HG02610 (cell line): ENCODE measurements at regions not wholly inside any gene's neighbourhood (a gene's known extent, or its start where the extent isn't known, plus 50 kb on each side); places are given as distances from the start of the nearest gene placed in this dataset.
"Not testable (repeated sequence)": the region's sequence is repeated elsewhere in the genome, so short reads cannot be mapped to it uniquely, and the experiment has no call there.

Experiments
- ATAC-seq: cut with Tn5 transposase; IDR thresholded peaks from one replicate; pipeline ENCODE4 v1.9.1; 2021; ENCODE audit warnings: mild to moderate bottlenecking, moderate library complexity; ENCODE audit not compliant: unreplicated experiment

DNA sequence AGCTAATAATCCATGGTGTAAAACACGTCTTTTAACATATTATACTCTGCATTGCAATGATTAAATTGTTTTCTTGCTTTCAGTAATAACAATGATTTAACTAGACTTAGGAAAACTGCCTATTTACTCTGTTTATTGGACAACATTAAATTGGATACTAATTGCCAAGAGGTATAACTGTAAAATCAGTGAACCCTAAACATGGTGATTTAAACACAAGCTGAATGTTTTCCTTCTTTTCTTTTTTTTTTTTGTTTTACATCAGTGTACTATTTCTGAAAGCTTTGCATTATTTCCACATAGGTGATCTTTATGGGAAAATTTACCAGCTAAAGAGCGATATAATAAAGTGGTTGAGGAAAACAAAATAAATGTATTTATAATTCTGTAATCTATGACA, 276.7 kb downstream of the PCDH7 start:
- no peak for ATAC-seq

DNA sequence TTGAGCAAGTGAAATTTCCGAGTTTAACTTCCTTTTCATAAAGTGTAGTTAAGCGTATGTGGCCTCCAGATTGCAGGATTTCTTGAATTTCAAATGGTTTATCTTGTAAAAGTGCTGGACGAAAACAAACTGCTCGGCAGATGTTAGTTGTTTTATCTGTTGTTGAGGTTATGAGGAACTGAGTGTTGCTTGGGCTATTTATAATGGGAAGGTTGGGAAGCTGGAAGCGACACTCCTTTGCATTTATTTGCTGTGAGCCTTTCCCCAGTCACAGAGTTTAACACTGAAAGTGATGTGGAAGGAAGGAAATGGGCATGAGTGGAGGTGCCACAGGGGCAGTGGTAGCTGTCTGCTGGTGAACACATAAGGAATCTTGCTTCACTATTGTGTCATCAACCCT, 284.9 kb downstream of the PCDH7 start:
- no peak for ATAC-seq

DNA sequence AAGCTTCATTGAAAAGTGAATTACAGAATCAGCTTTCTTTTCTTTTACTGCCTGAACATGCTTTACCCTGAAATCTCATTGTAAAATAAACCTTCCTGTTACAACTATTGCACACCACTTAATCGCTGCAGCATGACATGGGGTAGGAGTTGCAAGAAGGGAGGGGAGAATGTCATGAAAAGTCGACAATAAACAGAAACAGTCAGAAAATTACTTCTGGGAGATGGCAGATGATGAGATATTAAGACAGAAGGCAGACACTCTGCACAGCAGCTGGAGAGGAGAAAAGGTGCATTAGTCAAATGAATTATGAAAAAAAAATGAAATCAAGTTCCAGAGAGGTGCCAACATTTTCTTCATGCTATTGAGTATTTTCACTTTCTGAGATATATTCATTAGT, 287.7 kb downstream of the PCDH7 start:
- ATAC-seq, result no peak

DNA sequence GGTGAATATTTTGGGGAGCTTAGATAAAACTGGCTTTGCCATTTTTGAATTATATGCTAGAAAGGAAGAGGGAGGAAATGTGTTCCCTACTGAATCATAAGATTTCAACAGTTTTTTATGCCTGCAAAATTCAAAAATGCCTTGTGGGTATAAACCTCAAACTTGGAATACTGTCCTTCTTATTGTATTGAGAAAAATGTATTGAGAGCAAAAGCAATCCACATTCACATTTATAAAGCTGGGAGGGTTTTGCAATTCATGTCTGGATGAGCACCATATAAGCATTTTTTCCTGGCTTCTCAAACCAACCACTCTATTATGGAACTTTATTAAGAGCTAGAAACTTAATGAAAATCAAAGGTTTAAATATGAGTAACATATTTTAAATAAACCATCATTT, 289.8 kb downstream of the PCDH7 start:
- ATAC-seq, result no peak

DNA sequence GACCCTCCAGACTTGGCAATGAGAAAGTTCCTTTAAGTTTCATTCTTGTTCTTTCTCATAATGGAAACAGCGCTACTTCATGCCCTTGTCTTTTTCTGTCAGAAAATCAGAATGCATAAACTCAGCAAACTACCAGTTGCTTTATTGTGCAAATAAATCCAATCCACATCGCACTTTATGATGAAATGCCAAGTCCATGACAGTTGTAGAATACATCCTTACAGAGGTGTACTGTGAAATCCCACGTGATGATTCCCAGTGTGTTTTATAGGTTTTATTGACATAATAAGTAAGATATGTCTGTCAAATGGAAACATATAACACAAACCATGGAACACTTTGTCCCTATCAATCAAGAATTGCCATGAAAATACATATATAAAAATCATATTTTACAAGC, 295.0 kb downstream of the PCDH7 start:
- no peak for ATAC-seq

DNA sequence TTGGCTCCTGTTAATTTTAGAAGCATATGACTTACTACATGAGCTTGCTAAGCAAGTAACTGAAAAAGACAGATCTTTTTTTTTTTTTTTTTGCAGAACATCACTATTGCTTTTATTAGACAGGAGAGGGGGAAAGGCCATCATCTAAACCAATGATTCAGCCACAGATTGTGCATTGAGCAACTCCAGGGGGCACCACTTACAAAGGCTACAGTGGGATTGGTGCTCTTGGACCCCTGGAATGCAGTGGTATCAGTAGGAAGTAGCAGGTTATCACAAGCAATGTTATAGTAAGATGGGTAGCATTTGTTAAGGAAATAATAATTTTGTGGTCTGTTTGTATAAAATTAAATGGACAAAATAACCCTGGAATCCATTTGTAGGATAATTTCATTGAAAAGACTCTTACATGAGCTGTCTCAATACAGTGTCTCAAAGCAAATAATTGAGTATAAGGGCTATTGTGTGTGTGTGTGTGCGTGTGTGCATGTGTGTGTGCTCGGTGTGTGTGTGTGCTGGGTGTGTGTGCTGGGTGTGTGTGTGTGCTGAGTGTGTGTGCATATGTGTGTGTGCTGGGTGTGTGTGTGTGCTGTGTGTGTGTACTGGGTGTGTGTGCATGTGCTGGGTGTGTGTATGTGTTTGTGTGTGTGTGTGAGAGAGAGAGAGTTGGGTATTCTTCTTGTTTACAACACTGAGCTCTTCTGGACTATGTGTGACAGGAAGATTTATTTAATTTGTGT, 296.3 kb downstream of the PCDH7 start:
- no peak for ATAC-seq

DNA sequence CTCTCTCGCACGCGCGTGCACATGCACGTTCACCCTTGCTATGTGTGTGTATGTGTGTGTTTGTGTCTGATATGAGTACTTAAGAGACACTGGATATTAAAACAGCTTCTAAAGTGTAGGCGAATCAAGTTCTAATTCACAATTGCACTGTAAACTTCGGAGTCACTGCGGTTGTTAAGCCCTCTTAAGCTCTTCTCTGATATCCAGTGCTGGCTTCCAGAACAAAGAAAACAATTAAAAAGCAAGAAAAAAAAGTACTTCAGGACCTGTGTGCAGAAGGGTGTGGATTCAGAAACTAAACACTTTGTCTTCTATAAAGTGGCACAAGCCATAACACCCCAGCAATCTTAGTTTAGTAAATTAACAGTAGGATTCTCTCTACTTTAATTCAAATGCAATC, 300.2 kb downstream of the PCDH7 start:
- ATAC-seq, result no peak

DNA sequence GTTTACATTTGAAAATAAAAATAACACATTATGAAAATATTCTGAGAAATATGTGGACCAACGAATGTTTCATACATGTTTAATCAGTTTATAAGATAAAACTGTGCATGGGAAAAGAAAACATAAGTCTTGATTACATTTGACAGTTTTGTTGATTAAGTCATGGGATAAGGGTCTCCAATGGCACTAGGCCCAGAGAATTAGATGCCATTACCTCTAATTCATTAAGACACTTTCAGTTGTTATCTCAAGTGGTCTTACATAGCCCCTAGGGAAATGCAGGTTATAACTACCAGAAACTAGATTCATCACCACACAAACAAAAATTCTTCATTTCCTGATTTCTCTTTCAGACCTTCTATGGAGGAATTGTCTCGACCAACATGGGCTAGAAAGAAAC, 300.8 kb downstream of the PCDH7 start:
- ATAC-seq, result no peak

DNA sequence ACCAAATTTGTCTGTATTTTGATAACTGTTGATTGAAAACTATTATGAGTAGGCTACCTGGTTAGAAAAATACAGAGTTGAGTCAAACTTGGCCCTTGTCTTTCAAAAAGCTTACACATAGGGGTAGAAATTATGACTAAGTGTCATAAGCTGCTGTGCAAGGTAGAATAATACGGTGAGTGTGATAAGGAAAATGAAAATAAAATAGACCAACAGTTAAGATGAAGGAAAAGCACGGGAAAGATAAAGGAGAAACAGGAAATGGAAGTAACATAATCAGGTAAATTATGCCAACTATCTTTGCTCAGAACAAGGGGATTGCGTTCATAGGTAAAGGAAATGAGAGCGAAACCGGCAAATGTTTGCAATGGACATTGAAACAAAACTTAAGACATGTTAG, 302.5 kb downstream of the PCDH7 start:
- ATAC-seq, result no peak

DNA sequence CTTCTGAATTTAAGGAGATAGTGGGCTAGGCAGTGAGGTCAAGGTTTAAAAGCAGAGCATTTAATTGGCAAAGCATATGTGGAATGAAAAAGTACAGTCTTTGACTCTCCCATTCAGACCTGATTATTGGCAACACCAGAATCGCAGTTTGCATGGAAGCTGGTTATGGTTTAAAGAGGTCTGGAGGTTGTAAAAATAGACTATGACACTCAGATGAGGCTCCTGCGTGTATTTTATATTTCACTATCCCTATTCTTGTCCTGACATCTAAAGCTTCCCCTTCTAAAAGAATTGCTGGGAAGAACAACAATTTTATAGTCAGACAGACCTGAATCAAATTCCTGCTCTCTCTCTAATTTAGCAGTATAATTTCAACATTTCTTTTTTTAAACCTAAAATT, 302.9 kb downstream of the PCDH7 start:
- no peak for ATAC-seq

DNA sequence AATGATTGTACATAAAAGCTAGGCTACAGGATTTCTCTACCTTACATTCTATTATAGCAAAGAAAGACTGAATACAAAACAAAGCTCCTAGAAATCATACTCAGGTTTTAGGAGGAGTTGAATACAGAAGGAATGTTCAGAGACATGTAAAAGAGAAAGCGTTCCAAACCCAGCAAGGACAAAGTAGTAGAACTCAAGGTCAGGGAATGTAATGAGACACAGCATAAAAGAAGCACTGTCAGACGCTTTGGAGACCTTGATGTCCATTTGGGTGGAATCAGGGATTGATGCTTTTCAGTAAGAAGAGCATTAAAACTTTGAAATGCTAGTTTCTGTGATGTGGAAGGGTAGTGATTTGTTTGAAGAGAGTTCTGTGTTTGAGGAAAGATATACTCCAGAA, 303.6 kb downstream of the PCDH7 start:
- ATAC-seq, result no peak

DNA sequence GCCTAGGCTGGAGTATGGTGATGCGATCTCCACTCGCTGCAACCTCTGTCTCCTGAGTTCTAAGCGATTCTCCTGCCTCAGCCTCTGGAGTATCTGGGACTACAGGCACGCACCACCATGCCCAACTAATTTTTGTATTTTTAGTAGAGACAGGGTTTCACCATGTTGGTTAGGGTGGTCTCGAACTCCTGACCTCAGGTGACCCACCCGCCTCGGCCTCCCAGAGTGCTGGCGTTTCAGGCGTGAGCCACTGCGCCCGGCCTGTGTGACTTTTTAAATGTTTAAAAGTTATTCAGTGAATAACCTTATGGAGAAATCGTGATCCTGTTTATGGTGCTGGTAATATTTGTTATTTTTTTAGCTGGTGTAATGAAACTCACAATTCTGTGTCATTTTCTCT, 304.6 kb downstream of the PCDH7 start:
- not testable (repeated sequence) for ATAC-seq

DNA sequence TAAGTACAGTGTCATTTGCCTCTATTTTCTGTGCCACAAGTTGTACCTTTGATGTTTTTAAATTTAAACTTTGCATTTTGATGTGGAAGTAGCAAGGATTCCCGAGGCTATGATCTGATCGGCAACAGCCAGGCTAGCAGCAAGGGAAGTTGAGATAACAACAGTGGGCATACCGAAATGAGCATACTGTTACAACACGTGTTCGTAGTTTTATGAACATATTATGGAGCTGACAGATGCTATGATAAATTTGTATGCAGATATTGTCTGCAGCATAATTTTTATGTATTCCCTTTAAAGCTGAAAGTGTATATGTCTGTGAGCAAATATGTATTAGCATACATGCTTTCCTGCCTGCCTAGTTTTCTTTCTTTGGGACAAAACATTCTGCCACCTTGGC, 306.1 kb downstream of the PCDH7 start:
- no peak for ATAC-seq

DNA sequence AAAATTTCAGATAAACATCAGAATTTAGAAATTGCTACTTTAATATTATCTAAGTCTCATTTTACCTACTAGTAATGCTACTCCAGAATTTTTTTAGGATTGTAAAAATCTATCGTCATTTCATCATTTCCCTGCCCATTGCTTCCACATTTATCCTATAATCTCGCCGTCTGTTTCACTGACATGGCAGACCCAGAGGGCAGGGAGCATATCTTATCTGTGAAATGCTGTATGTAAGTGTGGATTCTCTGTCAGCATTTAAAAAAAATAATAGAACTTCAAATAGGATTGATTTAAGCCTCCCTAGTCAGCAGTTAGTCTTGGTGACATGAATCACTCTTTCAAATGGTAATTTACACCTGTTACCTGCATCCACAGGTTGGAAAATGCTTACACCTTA, 314.4 kb downstream of the PCDH7 start:
- no peak for ATAC-seq

DNA sequence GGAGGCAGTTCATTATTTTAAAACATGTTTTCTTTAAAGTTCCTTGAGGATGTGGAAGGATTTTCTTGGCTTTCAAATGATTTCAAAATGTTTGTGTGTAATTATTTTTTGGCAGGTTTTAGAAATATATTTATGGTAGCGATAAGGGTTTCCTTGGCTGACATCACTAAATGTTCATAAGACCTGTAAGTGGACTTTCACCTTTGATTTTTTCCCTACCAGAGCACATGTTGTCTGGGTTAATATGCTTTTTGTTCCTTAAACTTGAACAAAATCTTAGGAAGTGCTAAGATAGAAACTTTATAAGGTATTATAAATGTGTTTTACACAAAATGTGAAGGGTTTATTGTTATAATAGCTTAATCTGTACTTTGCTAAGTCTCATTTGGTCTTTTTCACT, 315.6 kb downstream of the PCDH7 start:
- no peak for ATAC-seq

DNA sequence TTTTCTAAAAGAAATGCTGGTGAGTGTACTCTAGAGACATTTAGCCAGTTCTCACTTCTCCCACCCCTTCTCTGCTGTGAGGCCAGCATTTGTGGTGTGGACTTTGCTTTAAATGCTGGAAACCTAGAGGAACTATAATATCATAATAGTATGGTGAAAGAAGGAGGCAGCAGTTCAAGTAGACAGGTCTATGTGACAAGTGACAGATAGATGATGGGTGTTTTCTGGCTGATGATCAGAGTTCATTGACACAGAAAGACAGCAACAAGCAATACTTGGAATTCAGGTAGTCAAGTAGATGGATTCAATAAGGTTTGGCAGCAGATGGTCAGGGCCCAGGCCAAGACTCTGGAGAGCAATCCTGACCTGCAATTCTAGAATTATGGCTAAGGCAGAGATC, 317.5 kb downstream of the PCDH7 start:
- ATAC-seq, result no peak

DNA sequence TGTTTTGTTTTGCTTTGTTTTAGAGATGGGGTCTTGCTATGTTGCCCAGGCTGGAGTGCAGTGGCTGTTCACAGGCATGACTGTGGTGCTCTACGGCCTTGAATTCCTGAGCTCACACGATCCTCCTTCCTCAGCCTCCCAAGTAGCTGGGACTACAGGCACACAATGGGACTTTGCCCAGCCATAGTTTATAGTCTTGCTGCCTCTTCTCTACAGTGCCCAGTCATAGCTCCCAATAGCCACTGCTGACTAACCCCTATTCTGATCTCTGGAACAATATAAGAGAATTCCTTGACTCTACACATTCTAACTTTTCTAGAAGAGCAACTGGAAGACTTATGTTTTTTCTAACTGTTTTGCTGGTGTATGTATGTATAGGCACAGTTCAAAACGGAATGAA, 319.2 kb downstream of the PCDH7 start:
- no peak for ATAC-seq

DNA sequence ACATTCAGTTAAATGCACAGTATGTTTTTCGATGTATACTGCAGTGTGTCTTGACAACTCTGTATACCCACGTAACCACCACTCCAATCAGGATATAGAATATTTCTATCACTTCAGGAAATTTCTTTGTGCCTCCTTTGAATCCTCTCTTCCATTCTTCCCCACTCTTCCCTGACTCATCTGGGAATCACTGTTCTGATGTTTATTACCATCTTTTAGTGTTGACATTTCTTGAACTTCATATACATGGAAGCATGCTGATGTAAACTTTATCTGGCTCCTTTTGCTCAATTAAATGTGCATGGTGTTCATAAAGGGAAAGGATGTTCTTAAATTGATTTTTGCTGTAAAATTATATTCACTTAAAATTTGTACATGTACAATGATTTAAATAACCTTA, 319.9 kb downstream of the PCDH7 start:
- no peak for ATAC-seq

DNA sequence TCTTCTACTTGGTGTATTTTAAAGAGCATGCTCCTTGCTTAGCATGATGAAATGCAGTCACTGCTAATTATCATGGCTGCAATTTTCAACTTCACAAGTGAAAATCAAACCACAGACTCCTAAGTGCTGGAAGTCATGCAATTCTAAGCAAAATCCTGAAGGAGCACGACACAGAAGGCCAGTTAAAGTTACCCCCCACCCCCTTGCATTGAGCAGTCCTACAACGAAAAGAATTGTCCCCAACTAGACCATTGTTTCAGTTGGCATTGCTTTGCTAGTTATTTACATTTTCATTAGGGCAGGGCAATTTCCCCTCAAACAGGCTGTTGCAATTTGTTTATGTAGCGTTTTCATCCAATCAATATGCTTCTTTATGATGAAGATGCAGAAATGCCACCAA, 321.2 kb downstream of the PCDH7 start:
- no peak for ATAC-seq

DNA sequence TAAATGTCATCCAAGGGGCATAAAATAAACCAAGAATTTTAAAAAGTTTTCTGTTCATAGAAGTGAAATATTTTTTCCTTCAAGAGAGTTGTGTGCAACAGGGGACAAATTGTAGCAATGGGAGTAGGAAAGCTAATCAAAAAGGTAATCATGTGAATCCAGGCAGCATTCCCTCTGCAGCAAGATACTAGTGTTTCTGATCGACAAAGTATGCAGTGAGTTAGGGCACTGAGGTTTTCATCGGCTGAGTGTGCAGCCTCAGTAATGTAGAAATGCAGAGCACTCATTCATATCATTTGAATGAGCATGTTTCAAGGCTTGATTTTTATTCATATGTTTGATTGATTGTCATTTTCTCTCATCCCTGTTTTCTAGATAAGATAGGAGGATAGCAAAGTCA, 321.7 kb downstream of the PCDH7 start:
- no peak for ATAC-seq

DNA sequence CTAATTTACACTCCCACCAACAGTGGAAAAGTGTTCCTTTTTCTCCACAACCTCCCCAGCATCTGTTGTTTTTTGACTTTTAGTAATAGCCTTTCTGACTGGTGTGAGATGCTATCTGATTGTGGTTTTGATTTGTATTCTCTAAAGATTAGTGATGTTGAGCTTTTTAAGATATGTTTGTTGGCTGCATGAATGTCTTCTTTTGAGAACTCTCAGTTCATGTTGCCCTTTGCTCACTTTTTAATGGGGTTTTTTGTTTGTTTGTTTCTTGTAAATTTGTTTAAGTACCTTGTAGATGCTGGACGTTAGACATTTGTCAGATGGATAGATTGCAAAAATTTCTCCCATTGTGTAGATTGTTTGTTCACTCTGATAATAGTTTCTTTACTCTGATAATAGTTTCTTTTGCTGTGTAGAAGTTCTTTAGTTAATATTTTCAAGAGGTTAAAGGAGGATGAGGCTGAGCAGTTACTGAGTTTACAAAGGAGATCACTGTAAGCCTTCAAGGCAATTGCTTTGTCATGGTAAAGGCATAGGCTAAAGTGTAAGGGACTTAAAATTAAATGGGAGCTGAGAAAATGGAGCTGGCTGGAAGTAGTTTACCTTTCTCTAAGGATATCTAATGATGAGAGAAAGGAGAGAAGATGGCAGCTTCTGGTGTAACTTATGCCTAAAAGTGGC, 323.4 kb downstream of the PCDH7 start:
- ATAC-seq, result no peak

DNA sequence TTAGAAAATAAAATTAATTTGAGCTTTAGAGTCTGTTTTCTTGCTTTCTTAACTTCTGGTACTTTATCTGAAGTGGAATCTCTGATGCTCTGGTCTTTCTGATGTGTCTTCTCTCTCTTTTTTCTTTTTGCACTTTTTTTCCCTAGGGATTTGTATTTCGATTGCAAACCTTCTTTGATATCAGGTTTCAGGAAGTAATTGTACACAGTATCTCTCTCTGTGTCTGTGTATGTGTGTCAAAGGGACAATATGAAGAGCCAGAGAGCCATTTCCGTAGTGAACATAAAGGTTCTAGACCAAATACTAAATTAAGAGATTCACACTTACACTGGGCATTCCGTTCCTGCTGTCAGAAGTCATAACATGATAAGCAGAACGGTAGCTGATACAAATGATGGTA, 325.0 kb downstream of the PCDH7 start:
- ATAC-seq, result no peak
